ENCODE measurements at regions not wholly inside any gene's neighbourhood (a gene's known extent, or its start where the extent isn't known, plus 50 kb on each side); places are given as distances from the start of the nearest gene placed in this dataset.
"Not testable (repeated sequence)": the region's sequence is repeated elsewhere in the genome, so short reads cannot be mapped to it uniquely, and the experiment has no call there.

DNA sequence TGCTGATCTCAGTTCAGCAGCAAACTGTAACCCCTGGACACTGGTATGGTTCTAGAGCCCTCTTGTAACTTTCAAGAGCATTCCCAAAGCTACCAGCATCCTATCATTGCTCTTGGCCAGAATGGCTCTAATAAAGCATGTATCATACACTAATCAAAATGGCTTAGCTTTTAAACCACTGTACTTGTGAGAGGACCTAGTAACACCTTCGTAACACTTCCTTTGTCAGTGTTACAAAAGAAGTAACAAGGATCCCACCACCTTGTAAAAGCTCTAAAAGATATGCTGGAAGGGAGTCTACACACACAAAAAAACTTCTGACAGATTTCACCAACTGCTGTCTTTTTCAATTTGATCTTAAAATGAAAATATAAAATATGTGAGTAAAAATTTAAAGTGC is 144.7 kb downstream of the ALOX5 start:
- no peak for DNase-seq

DNA sequence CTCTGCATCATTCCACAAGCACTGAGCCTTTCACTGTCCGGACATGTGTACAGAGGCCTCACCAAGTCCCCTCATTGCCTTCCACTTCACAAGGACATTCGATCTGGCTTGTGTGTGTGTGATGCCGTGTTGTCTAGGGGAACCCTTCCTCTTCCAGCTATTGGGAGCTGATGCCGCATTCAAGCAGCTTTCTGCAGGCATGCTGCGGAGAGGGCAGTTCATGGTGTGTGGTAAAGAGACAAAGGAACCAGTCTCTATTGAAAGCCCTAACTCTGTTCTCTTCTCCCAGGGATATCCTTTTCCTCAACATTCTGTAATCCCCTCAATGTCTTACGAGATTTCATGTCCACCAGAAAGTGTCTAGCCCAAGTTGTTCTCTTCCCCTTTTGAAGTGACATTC is 141.6 kb downstream of the ALOX5 start:
- DNase-seq = no peak

DNA sequence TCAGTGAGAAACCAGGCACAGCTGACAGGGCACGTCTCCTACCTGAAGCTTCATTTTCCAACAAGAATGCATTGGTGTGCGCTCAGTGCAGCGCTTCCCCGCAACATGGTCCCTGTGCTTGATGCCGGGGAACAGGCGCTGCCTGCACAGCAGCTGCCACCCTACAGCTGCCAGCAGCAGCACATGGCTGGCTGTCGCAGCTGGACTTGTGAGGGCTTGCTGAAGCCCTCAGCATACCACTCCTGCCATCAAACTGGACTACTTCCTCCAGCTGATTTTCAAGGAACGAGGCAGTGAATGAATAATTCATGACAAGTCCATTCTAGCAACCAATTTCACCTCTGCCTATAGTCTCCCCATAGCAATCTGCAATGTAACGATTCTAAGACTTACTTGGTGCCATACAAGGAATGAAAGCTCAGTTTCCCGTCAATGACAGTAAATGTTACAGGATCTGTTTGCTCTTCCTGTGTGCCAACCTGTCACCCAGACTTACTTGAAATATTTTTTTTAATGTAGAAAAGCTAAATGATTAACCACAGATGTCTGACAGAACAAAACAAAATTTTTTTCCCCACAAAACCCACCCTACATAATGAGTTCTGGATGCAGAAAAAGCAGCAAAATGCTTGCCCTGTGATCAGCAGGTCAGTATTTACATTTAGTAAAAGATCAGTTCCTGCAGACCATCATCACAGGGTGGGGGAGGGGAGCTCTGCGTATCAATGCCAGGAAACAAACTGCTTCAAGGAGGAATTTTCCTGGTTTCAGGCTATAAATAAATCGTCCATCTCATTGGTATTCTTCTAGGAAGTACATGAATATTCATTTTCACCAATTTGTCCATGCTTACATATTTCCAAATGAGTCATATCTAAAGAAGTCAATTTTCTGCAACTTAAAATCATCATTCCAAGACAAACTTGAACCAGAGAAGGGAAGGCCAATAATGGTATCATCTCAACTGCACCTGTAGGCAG is 140.6 kb downstream of the ALOX5 start:
- peak in 48 of 56 donors; percentile 4 to 83 (median 32) for DNase-seq

DNA sequence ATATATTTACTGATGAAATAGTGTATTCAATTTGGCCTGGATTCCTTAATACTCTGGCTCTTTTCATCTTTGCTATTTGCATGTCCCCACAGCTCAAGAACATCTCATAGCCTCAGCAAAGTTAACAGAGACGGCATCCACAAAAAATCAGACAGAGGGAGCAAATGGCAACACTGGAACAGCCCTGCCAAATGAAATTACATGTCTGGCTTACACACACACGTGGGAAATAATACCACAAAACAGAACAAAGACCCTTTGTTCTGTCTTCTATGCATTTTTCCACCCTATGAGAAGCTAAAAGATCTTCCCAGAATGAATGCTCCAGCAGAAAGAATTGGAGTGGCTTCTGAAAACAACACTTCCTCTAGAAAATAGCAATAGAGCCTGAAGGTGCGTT is 139.5 kb downstream of the ALOX5 start:
- no peak for DNase-seq

DNA sequence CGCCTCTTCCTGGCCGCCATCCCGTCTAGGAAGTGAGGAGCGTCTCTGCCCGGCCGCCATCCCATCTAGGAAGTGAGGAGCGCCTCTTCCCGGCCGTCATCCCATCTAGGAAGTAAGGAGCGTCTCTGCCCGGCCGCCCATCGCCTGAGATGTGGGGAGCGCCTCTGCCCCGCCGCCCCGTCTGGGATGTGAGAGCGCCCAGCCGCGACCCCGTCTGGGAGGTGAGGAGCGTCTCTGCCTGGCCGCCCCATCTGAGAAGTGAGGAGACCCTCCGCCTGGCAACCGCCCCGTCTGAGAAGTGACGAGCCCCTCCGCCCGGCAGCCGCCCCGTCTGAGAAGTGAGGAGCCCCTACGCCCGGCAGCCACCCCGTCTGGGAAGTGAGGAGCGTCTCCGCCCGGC is 137.9 kb downstream of the ALOX5 start:
- not testable (repeated sequence) for DNase-seq

DNA sequence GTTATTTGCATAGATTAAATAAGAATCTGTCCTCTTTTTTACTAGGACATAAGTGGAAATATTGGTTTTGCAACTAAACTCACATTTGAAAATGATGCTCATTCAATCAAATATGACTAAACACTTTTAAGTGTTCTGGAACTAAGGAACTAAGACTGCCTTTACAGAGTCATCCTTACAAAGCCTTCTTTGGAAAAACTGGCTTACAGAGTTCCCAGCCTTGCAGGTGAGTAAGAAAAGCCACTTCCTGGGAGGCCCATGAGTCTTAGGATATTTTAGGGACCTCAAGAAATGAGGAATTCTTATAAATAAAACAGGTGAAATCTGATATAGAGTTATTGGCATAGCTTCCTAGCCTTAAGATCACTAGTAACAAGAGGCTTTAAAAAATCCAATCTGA is 135.5 kb downstream of the ALOX5 start:
- no peak for DNase-seq

DNA sequence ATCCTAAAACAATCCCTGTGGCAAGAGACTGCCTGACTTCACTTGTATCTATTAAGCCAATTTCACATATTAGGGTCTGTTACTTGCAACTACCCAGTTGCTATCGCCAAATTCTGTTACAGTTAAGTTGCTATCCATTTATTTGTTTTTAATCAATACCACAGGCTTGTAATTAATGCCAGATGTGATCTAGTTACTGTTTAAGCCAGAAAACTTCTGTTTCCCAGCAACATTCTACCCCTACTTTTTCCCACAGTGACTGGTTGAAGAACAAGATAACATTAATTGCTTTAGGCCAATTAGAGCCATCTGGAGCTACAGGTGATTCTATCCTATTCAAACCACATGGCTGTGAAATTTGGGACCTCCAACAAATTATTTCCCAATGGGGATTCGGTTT is 131.3 kb downstream of the ALOX5 start:
- no peak for DNase-seq

DNA sequence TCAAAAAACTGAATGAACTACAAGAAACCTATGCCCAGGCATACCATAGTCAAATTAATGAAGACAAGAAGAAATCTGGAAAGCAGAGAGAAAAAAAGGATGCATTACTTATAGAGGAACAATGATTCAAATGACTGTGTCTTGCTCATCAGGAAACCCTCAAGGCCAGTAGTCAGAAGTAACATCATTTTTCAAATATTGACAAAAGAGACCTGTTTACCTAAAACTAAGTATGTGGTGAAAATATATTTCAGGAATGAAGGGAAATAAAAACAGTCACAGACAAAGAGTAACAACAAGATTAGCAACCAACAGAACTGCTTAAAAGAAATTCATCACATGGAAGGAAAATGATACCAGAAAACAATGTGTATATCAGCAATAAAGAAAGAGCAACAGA is 128.4 kb downstream of the ALOX5 start:
- DNase-seq = no peak

DNA sequence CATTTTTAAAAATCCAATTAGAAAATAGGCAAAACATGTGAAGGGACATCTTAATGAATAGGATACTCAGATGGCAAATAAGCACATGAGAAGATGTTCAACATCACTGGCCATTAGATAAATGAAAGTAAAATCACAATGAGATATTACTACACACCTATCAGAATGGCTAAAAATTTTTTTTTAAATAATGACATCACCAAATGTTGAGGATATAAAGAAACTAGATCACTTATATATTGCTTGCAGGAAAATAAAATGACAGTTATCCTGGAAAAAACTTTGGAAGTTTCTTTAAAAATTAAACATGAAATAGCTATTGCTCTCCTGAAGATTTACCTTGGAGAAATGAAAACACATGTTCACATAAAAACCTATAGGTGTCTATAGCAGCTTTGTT is 127.8 kb downstream of the ALOX5 start:
- no peak for DNase-seq

DNA sequence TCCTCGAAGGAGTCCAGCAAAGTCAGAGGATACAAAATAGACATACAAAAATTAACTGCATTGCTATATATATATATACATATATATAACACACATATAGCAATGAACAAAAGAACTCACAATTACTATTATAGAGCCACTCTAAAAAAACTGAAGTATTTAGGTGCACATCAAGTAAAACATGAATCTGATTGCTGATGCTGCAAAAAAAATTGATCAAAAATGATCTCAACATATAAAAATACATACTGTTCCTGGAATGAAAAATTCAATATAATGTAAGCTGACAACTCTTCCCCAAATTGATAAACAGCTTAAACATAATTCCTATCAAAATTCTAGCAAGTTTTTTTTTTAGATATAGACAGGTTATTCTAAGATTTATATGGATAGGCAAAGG is 126.8 kb downstream of the ALOX5 start:
- DNase-seq = no peak

DNA sequence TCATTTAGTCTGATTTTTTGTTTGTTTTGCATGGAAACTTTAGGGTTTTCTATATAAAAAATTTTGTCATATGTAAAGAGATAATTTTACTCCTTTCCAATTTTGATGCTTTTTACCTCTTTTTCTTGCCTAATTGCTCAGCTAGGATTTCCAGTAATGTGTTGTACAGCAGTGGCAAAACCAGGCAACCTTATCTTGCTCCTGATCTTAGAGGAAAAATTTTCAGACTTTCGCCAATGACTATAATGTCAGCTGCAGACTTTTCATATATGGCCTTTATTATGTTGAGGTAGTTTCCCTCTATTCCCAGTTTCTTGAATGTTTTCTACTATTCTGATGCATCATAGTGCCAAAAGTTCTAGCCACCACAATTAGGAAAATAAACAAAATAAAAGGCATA is 126.3 kb downstream of the ALOX5 start:
- DNase-seq = no peak

DNA sequence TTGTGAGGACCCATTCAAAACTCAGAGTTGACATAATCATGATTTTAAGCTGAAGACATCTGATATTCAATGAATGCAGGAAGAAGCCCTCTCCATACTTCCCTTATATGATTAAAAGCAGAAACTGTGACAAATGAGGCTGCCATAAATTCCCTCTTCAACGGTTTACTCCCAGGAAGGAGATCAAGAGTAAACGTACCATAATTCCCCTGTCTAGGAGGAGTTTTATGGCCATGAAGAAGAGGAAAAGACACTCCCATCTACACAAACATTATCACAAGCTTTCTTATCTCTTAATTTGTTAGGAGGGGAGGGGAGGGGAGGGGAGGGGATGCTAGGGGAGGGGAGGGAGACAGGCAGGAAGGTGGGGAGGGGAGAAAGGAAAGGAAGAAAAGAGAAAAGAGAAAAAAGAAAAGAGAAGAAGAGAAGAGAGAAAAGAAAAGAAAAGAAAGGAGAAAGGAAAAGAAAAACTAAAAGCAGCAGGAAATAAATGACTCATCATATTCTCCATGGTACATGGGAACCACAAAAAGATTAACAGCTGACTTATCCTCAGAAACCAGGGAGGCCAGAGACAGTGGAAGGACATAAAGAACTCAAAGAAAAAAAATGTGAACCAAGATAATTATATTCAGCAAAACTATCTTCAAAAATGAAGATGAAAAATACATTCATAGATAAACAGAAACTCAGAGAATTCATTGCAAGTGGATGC is 121.6 kb downstream of the ALOX5 start:
- no peak for DNase-seq
